Activated T-cell treated with anti-CD3 and anti-CD28 coated beads for 24 hours (primary cell): ENCODE measurements at regions not wholly inside any gene's neighbourhood (a gene's known extent, or its start where the extent isn't known, plus 50 kb on each side); places are given as distances from the start of the nearest gene placed in this dataset.
"Not testable (repeated sequence)": the region's sequence is repeated elsewhere in the genome, so short reads cannot be mapped to it uniquely, and the experiment has no call there.

ENCODE experiments used
- DNase-seq: peaks from one replicate; pipeline ENCODE4 v3.0.0-alpha.2; 2020; ENCODE audit warnings: low read depth

- DNase-seq = no peak
Measured at GRCh38 chr5:126677121-126677520, 76.4 kb downstream of the PHAX start.

DNA sequence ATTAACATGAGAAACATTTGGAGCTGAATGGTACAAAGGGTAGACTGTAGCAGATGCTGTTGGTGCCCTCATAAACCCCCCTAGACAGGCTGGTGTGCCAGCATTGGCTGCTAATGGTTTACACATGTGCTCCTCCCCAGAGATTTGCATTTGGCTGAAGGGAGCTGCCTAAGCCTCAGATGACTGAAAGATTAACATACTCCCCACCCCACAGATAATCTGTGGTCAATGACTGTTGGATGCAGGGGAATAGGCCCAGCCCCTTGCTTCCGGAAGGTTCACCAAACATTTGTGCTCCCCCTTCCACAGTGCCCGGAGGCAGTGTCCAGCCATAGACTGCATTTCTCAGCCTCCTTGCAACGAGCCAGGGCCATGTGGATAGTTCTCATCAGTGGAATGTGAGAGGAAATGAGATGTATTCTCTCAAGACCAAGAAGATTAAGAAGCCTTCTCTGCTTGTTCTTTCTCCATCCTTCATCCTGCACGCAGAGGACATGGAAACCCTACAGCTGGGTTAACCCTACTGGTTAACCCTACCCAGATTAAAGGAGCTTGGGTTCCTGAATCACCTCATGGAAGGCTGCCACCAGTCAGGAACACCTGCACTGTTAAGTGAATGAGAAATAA is 79.6 kb downstream of the PHAX start:
- DNase-seq = no peak

- DNase-seq = not testable (repeated sequence)
Measured at GRCh38 chr5:126681314-126681713, 80.6 kb downstream of the PHAX start.

DNA sequence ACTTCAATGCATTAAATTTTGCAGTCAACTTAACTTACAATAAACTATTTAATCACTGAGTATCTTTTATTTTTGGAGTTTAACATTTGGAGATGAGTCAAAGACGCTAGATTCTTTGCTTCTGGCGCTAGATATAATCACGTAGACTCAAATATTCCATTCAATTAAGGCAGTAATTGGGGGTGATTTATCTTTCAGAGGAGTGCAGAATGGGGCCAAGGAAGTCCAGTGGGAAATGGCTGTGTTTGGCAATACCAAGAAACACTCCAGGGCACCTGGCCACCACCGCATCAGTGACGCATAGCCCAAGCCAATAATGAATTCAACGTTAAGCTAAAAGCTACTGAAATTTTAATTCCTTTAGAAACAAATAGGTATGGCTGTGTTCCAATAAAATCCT is 81.2 kb downstream of the PHAX start:
- DNase-seq = no peak

GRCh38 chr5:126682856-126683255 is 82.1 kb downstream of the PHAX start:
- no peak for DNase-seq

- no peak for DNase-seq
Measured at GRCh38 chr5:126683912-126684311, 83.2 kb downstream of the PHAX start.

- DNase-seq = peak; percentile 61
Measured at GRCh38 chr5:126684656-126685442, 84.1 kb downstream of the PHAX start.

GRCh38 chr5:126686451-126687126 is 85.8 kb downstream of the PHAX start:
- DNase-seq = no peak

DNA sequence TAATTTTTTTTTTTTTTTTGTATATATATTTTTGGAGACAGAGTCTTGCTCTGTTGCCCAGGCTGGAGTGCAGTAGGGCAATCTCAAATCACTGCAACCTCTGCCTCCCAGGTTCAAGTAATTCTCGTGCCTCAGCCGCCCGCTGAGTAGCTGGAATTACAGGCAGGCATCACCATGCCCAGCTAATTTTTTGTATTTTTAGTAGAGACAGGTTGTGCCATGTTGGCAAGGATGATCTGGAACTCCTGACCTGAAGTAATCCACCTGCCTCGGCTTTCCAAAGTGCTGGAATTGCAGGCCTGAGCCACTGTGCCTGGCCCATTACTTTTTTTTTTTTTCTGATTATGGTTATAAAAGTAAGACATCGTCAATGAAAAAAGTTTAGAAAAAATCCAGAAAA is 84.0 kb upstream of the LMNB1 start:
- no peak for DNase-seq

GRCh38 chr5:126693806-126694205 is 83.1 kb upstream of the LMNB1 start:
- no peak for DNase-seq

DNA sequence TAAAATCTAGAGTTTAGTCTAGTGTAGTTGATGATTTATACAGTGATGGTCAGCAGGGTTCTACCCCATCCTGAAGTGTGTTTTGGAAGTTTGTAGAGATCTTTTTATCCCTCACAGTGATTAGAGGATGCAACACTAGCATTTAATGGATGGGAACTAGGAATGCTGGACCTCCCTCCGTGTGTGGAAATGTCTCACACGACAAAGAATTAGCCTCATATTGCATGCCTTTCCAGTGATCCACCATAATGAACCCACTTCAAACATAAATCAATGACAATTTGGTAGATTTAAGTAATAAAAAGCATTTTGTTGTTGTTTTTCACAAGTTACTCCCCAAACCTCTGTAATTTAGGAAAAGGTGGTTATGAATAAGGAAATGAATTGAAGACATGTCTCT is 82.5 kb upstream of the LMNB1 start:
- DNase-seq = no peak

- no peak for DNase-seq
Measured at GRCh38 chr5:126695091-126695490, 81.8 kb upstream of the LMNB1 start.

DNA sequence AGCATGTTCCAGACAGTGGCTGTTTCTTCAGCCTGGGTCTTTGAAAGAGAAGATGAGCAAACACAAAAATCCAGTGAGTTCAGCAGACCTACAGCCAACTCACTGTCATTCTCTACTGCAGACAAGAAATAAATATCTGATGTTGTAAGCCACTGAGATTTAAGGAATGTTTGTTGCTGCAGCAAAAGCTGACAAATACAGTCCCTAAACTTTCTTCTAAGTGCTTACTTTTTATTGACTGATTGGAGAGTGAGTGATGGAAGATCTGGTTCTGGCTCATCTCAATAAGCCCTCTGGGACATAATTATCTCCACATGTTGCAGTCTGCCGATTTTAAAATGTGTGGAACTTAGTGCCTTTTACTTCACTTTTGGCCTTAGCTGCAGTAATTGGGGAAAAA is 69.9 kb upstream of the LMNB1 start:
- DNase-seq = no peak

DNA sequence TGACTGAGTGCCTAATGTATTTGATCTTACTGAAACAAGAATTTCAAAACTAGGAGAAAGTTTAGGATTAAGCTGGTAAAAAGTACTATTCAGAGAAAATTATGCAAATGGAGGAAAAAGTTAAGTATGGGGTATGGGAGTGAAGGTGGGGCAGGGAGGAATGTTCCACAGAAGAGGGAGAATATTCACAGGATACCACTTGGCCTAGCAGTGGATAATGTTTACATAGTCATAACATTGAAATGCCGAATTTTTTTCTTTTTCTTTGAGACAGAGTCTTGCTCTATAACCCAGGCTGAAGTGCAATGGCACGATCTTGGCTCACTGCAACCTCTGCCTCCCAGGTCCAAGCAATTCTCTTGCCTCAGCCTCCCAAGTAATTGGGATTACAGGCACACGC is 61.2 kb upstream of the LMNB1 start:
- no peak for DNase-seq

- no peak for DNase-seq
Measured at GRCh38 chr5:126716861-126717260, 60.1 kb upstream of the LMNB1 start.

GRCh38 chr5:126718236-126718868 is 58.6 kb upstream of the LMNB1 start:
- DNase-seq = no peak

- DNase-seq = no peak
Measured at GRCh38 chr5:126720369-126720768, 56.6 kb upstream of the LMNB1 start.

DNA sequence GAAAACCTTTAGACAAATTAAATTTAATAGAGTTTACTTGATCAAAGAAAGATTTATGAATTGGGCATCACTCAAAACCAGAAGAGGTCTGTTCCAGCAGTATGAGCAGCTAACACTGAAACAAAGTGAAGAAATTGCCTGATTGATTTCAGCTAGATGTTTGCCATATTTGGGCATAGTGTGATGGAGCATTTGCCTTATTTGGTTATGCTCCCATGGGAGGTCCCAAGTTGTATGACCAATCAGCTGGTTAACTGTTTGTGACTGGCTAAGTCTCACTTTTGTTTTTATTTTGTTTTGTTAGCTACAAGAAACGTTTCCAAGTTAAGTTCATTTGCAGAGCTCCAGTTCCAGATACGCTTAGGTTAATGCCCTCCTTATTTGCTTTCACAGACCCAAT is 53.3 kb upstream of the LMNB1 start:
- no peak for DNase-seq
